Adrenal gland (tissue), 5 donors: ENCODE measurements at regions not wholly inside any gene's neighbourhood (a gene's known extent, or its start where the extent isn't known, plus 50 kb on each side); places are given as distances from the start of the nearest gene placed in this dataset.

Source experiments
- CTCF ChIP-seq, 6 experiments: fragments of 450-650 bp in 4 of 6; fragments of 200-600 bp in 2 of 6; sonication (generic) in 1 of 6; IDR thresholded peaks; 1 replicate in 5 of 6; 2 replicates in 1 of 6; pipeline versions ENCODE4 v1.5.1 to v1.8.0; 2016 to 2021; ENCODE audit warnings: antibody characterized with exemption in 6 of 6, mild to moderate bottlenecking in 2 of 6, moderate library complexity in 1 of 6
- POLR2A ChIP-seq, 2 donors: fragments of 450-650 bp; IDR thresholded peaks; one replicate each; pipeline ENCODE4 v1.6.1; 2017; ENCODE audit warnings: antibody characterized with exemption in 2 of 2, mild to moderate bottlenecking in 2 of 2, moderate library complexity in 1 of 2
- donor health status: DM: no; HTN: no; CAD: no.

- no peak for TF ChIP-seq POLR2A (IDR thresholded peaks at IDR 0.05)
- TF ChIP-seq CTCF (IDR thresholded peaks at IDR 0.05) = no peak
Observed at GRCh38 chrX:2566055-2566454, 65.3 kb upstream of the DHRSX start.
